ENCODE measurements at regions not wholly inside any gene's neighbourhood (a gene's known extent, or its start where the extent isn't known, plus 50 kb on each side); places are given as distances from the start of the nearest gene placed in this dataset.

GRCh38 chr6:81088145-81088544 lies 664.3 kb downstream of the TENT5A start:
- H3K4me3 ChIP-seq (ENCODE audit: low read depth, low read length), result no peak overlapping the region
- DNase-seq (ENCODE audit: low read depth), result no peak
- no peak for TF ChIP-seq MAX (IDR thresholded peaks at IDR 0.05; ENCODE audit: low read depth, low read length)
- TF ChIP-seq POLR2A (IDR thresholded peaks at IDR 0.05; ENCODE audit: extremely low read depth, insufficient read length), result no peak
- TF ChIP-seq CTCF (IDR thresholded peaks at IDR 0.05; ENCODE audit: low read depth, low read length), result no peak

- DNase-seq (ENCODE audit: low read depth), result no peak
- no peak overlapping the region for H3K4me3 ChIP-seq (ENCODE audit: low read depth, low read length)
- TF ChIP-seq MAX (IDR thresholded peaks at IDR 0.05; ENCODE audit: low read depth, low read length) (no peak), POLR2A (IDR thresholded peaks at IDR 0.05; ENCODE audit: extremely low read depth, insufficient read length) (no peak), CTCF (IDR thresholded peaks at IDR 0.05; ENCODE audit: low read depth, low read length) (no peak), MYC (IDR thresholded peaks at IDR 0.05; ENCODE audit: low read depth, low read length) (no peak)
Observed at GRCh38 chr6:81086991-81087390, 665.5 kb downstream of the TENT5A start.

- H3K4me3 ChIP-seq (ENCODE audit: low read depth, low read length), result no peak overlapping the region
- no peak for DNase-seq (ENCODE audit: low read depth)
- TF ChIP-seq MYC (IDR thresholded peaks at IDR 0.05; ENCODE audit: low read depth, low read length), result no peak
- no peak for TF ChIP-seq CTCF (IDR thresholded peaks at IDR 0.05; ENCODE audit: low read depth, low read length)
- TF ChIP-seq POLR2A (IDR thresholded peaks at IDR 0.05; ENCODE audit: extremely low read depth, insufficient read length), result no peak
- no peak for TF ChIP-seq MAX (IDR thresholded peaks at IDR 0.05; ENCODE audit: low read depth, low read length)
Observed at GRCh38 chr6:81085431-81085790, 667.1 kb downstream of the TENT5A start.

- DNase-seq (ENCODE audit: low read depth), result no peak
- H3K4me3 ChIP-seq (ENCODE audit: low read depth, low read length), result no peak overlapping the region
- TF ChIP-seq POLR2A (IDR thresholded peaks at IDR 0.05; ENCODE audit: extremely low read depth, insufficient read length) (no peak), MAX (IDR thresholded peaks at IDR 0.05; ENCODE audit: low read depth, low read length) (no peak), CTCF (IDR thresholded peaks at IDR 0.05; ENCODE audit: low read depth, low read length) (no peak), MYC (IDR thresholded peaks at IDR 0.05; ENCODE audit: low read depth, low read length) (no peak)
Observed at GRCh38 chr6:81084776-81085430, 667.6 kb downstream of the TENT5A start.

- peak; percentile 37 for DNase-seq (ENCODE audit: low read depth)
- H3K4me3 ChIP-seq (ENCODE audit: low read depth, low read length), result no peak overlapping the region
- TF ChIP-seq POLR2A (IDR thresholded peaks at IDR 0.05; ENCODE audit: extremely low read depth, insufficient read length), result no peak
- no peak for TF ChIP-seq MYC (IDR thresholded peaks at IDR 0.05; ENCODE audit: low read depth, low read length)
- TF ChIP-seq CTCF (IDR thresholded peaks at IDR 0.05; ENCODE audit: low read depth, low read length), result peak; percentile 54
- TF ChIP-seq MAX (IDR thresholded peaks at IDR 0.05; ENCODE audit: low read depth, low read length), result no peak
Observed at GRCh38 chr6:81075974-81076373, 676.5 kb downstream of the TENT5A start.

Data from NB4 (cell line).